DOHH2 (cell line): ENCODE measurements at regions not wholly inside any gene's neighbourhood (a gene's known extent, or its start where the extent isn't known, plus 50 kb on each side); places are given as distances from the start of the nearest gene placed in this dataset.

ENCODE experiments used
- EZH2phosphoT487 ChIP-seq: fragments of 200-600 bp; sonication (generic); IDR thresholded peaks from 2 replicates; pipeline ENCODE4 v1.6.1; 2017; ENCODE audit warnings: borderline replicate concordance, mild to moderate bottlenecking, antibody characterized with exemption, low read length, moderate library complexity, mixed read lengths
- TF ChIP-seq, protein P1 (sequence below): fragments of 200-600 bp; sonication (generic); IDR thresholded peaks from one replicate; pipeline ENCODE4 v1.5.1; 2014; ENCODE audit warnings: antibody characterized with exemption, mild to moderate bottlenecking, low read depth, low read length; ENCODE audit not compliant: poor library complexity, severe bottlenecking

GRCh38 chr7:106573738-106574137 is 87.2 kb downstream of the CCDC71L start:
- TF ChIP-seq, protein P1, sequence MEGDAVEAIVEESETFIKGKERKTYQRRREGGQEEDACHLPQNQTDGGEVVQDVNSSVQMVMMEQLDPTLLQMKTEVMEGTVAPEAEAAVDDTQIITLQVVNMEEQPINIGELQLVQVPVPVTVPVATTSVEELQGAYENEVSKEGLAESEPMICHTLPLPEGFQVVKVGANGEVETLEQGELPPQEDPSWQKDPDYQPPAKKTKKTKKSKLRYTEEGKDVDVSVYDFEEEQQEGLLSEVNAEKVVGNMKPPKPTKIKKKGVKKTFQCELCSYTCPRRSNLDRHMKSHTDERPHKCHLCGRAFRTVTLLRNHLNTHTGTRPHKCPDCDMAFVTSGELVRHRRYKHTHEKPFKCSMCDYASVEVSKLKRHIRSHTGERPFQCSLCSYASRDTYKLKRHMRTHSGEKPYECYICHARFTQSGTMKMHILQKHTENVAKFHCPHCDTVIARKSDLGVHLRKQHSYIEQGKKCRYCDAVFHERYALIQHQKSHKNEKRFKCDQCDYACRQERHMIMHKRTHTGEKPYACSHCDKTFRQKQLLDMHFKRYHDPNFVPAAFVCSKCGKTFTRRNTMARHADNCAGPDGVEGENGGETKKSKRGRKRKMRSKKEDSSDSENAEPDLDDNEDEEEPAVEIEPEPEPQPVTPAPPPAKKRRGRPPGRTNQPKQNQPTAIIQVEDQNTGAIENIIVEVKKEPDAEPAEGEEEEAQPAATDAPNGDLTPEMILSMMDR = no peak
- no peak for TF ChIP-seq EZH2phosphoT487
